ENCODE measurements at regions not wholly inside any gene's neighbourhood (a gene's known extent, or its start where the extent isn't known, plus 50 kb on each side); places are given as distances from the start of the nearest gene placed in this dataset.
"Not testable (repeated sequence)": the region's sequence is repeated elsewhere in the genome, so short reads cannot be mapped to it uniquely, and the experiment has no call there.

- DNase-seq (ENCODE audit: low spot score) = no peak
- Mint-ChIP-seq H3K9me3 (peaks cover 12% of the 10 kb centered on the region), H3K4me1 (ENCODE audit: low read depth) (no peaks in the 10 kb centered on the region), H3K27ac (no peak overlapping the region), H3K27me3 (ENCODE audit: low read depth) (no peaks in the 10 kb centered on the region), H3K4me3 (ENCODE audit: low read depth) (no peak overlapping the region), H3K36me3 (ENCODE audit: low read depth) (no peaks in the 10 kb centered on the region)
- intact Hi-C loops (cut with micrococcal nuclease) = no loop called here
Measured at GRCh38 chr5:17978954-17979353, 344.7 kb downstream of the TAF11L14 start.

DNA sequence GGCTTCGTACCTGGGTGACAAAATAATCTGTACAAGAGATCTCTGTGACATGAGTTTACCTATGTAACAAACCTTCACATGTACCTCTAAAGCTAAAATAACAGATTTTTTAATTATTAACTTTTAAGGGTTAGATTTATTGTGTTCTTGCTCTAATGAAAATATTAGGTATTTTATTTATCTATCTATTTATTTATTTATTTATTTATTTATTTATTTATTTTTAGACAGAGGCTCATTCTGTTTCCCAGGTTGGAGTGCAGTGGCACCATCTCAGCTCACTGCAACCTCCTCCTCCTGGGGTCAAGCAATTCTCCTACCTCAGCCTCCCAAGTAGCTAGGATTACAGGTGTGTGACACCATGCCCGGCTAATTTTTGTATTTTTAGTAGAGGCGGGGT lies 348.4 kb downstream of the TAF11L14 start:
- H3K27me3 Mint-ChIP-seq (ENCODE audit: low read depth); H3K4me1 Mint-ChIP-seq (ENCODE audit: low read depth); intact Hi-C loops (cut with micrococcal nuclease); H3K36me3 Mint-ChIP-seq (ENCODE audit: low read depth); DNase-seq (ENCODE audit: low spot score); H3K27ac Mint-ChIP-seq; H3K4me3 Mint-ChIP-seq (ENCODE audit: low read depth): not testable (repeated sequence)
- H3K9me3 Mint-ChIP-seq = peaks cover 12% of the 10 kb centered on the region

GRCh38 chr5:17989036-17989435 lies 354.8 kb downstream of the TAF11L14 start:
- intact Hi-C loops (cut with micrococcal nuclease) = no loop called here
- Mint-ChIP-seq H3K4me1 (ENCODE audit: low read depth) (no peaks in the 10 kb centered on the region), H3K27ac (no peak overlapping the region), H3K9me3 (no peaks in the 10 kb centered on the region), H3K36me3 (ENCODE audit: low read depth) (no peaks in the 10 kb centered on the region), H3K4me3 (ENCODE audit: low read depth) (no peak overlapping the region), H3K27me3 (ENCODE audit: low read depth) (no peaks in the 10 kb centered on the region)
- DNase-seq (ENCODE audit: low spot score) = no peak

GRCh38 chr5:17989567-17990563 lies 355.6 kb downstream of the TAF11L14 start:
- no peaks in the 10 kb centered on the region for H3K27me3 Mint-ChIP-seq (ENCODE audit: low read depth)
- H3K4me3 Mint-ChIP-seq (ENCODE audit: low read depth) = no peak overlapping the region
- H3K4me1 Mint-ChIP-seq (ENCODE audit: low read depth) = no peaks in the 10 kb centered on the region
- no peaks in the 10 kb centered on the region for H3K9me3 Mint-ChIP-seq
- no peak overlapping the region for H3K27ac Mint-ChIP-seq
- intact Hi-C loops (cut with micrococcal nuclease) = no loop called here
- no peaks in the 10 kb centered on the region for H3K36me3 Mint-ChIP-seq (ENCODE audit: low read depth)
- no peak for DNase-seq (ENCODE audit: low spot score)

GRCh38 chr5:17991775-17992174 lies 357.5 kb downstream of the TAF11L14 start:
- H3K9me3 Mint-ChIP-seq = no peaks in the 10 kb centered on the region
- H3K36me3 Mint-ChIP-seq (ENCODE audit: low read depth) = no peaks in the 10 kb centered on the region
- no peaks in the 10 kb centered on the region for H3K4me1 Mint-ChIP-seq (ENCODE audit: low read depth)
- no peaks in the 10 kb centered on the region for H3K27me3 Mint-ChIP-seq (ENCODE audit: low read depth)
- no peak overlapping the region for H3K27ac Mint-ChIP-seq
- H3K4me3 Mint-ChIP-seq (ENCODE audit: low read depth) = no peak overlapping the region
- DNase-seq (ENCODE audit: low spot score) = no peak
- intact Hi-C loops (cut with micrococcal nuclease) = no loop called here

- no peaks in the 10 kb centered on the region for H3K4me1 Mint-ChIP-seq (ENCODE audit: low read depth)
- no peak for DNase-seq (ENCODE audit: low spot score)
- H3K4me3 Mint-ChIP-seq (ENCODE audit: low read depth) = no peak overlapping the region
- H3K27ac Mint-ChIP-seq = no peak overlapping the region
- H3K9me3 Mint-ChIP-seq = no peaks in the 10 kb centered on the region
- intact Hi-C loops (cut with micrococcal nuclease) = no loop called here
- H3K36me3 Mint-ChIP-seq (ENCODE audit: low read depth) = no peaks in the 10 kb centered on the region
- no peaks in the 10 kb centered on the region for H3K27me3 Mint-ChIP-seq (ENCODE audit: low read depth)
Measured at GRCh38 chr5:17992291-17992690, 358.0 kb downstream of the TAF11L14 start.

DNA sequence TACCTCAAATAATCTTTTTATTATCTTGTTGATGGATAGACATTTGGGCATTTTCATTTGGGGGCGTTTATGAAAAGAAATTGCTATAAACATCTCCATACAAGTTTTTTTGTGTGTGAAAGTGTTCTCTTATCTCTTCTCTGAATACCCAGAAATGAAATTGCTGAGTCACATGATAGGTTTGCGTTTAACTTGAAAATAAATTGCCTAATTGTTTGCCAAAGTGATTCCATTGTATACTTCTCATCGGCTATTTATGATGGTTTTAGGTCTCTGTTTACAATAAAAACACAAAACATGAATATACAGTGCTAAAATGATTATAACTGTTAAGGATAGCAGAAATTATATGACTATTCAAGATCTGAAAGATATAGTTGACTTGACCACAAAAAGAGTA lies 361.7 kb downstream of the TAF11L14 start:
- H3K27ac Mint-ChIP-seq = no peak overlapping the region
- intact Hi-C loops (cut with micrococcal nuclease) = no loop called here
- DNase-seq (ENCODE audit: low spot score) = no peak
- no peaks in the 10 kb centered on the region for H3K4me1 Mint-ChIP-seq (ENCODE audit: low read depth)
- H3K27me3 Mint-ChIP-seq (ENCODE audit: low read depth) = no peaks in the 10 kb centered on the region
- H3K36me3 Mint-ChIP-seq (ENCODE audit: low read depth) = no peaks in the 10 kb centered on the region
- no peaks in the 10 kb centered on the region for H3K9me3 Mint-ChIP-seq
- no peak overlapping the region for H3K4me3 Mint-ChIP-seq (ENCODE audit: low read depth)

DNA sequence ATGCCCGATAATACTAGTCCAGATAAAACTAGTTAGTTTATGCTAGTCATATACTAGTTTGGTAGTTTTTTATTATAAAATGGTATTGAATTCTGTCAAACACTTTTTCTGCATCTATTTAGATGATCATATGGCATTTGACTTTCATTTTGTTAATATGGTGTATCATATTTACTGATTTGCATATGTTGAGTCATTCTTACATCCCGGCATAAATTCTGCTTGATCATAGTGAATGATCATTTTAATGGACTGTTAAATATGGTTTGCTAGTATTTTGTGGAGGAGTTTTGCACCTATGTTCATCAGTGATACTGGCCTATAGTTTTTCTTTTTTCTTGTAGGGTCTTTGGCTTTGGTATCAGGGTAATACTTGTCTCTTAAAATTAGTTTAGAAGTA lies 365.6 kb downstream of the TAF11L14 start:
- Mint-ChIP-seq H3K27me3 (ENCODE audit: low read depth) (no peaks in the 10 kb centered on the region), H3K4me3 (ENCODE audit: low read depth) (no peak overlapping the region), H3K4me1 (ENCODE audit: low read depth) (no peaks in the 10 kb centered on the region), H3K9me3 (peaks cover 13% of the 10 kb centered on the region), H3K36me3 (ENCODE audit: low read depth) (no peaks in the 10 kb centered on the region), H3K27ac (no peak overlapping the region)
- no peak for DNase-seq (ENCODE audit: low spot score)
- intact Hi-C loops (cut with micrococcal nuclease) = no loop called here

GRCh38 chr5:18000744-18001143 lies 366.5 kb downstream of the TAF11L14 start:
- H3K36me3 Mint-ChIP-seq (ENCODE audit: low read depth) = no peaks in the 10 kb centered on the region
- no peaks in the 10 kb centered on the region for H3K4me1 Mint-ChIP-seq (ENCODE audit: low read depth)
- H3K4me3 Mint-ChIP-seq (ENCODE audit: low read depth) = no peak overlapping the region
- H3K9me3 Mint-ChIP-seq = peaks cover 22% of the 10 kb centered on the region
- intact Hi-C loops (cut with micrococcal nuclease) = no loop called here
- no peak for DNase-seq (ENCODE audit: low spot score)
- H3K27ac Mint-ChIP-seq = no peak overlapping the region
- H3K27me3 Mint-ChIP-seq (ENCODE audit: low read depth) = no peaks in the 10 kb centered on the region

- no peak overlapping the region for H3K4me3 Mint-ChIP-seq (ENCODE audit: low read depth)
- intact Hi-C loops (cut with micrococcal nuclease) = no loop called here
- DNase-seq (ENCODE audit: low spot score) = no peak
- no peaks in the 10 kb centered on the region for H3K27me3 Mint-ChIP-seq (ENCODE audit: low read depth)
- H3K9me3 Mint-ChIP-seq = peaks cover 30% of the 10 kb centered on the region
- no peaks in the 10 kb centered on the region for H3K36me3 Mint-ChIP-seq (ENCODE audit: low read depth)
- H3K4me1 Mint-ChIP-seq (ENCODE audit: low read depth) = no peaks in the 10 kb centered on the region
- H3K27ac Mint-ChIP-seq = no peak overlapping the region
Measured at GRCh38 chr5:18003312-18003711, 369.1 kb downstream of the TAF11L14 start.

- Mint-ChIP-seq H3K9me3 (peaks cover 30% of the 10 kb centered on the region), H3K27me3 (ENCODE audit: low read depth) (no peaks in the 10 kb centered on the region), H3K4me3 (ENCODE audit: low read depth) (no peak overlapping the region), H3K36me3 (ENCODE audit: low read depth) (no peaks in the 10 kb centered on the region), H3K4me1 (ENCODE audit: low read depth) (no peaks in the 10 kb centered on the region), H3K27ac (no peak overlapping the region)
- DNase-seq (ENCODE audit: low spot score) = no peak
- intact Hi-C loops (cut with micrococcal nuclease) = no loop called here
Measured at GRCh38 chr5:18003784-18004183, 369.5 kb downstream of the TAF11L14 start.

DNA sequence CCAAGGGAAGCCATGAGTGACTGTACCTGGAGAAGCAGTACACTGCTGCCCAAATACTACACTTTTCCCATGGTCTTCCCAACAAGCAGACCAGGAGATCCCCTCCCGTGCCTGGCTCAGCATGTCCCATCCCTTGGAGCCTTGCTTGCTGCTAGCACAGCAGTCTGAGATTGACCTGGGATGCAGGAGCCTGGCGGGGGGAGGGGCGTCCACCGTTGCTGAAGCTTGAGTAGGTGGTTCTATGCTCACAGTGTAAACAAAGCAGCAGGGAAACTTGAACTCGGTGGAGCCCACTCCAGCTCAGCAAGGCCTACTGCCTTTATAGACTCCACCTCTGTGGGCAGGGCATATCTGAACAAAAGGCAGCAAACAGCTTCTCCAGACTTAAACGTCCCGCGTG lies 372.0 kb downstream of the TAF11L14 start:
- not testable (repeated sequence) for H3K4me1 Mint-ChIP-seq (ENCODE audit: low read depth)
- H3K9me3 Mint-ChIP-seq = peaks cover 42% of the 10 kb centered on the region

DNA sequence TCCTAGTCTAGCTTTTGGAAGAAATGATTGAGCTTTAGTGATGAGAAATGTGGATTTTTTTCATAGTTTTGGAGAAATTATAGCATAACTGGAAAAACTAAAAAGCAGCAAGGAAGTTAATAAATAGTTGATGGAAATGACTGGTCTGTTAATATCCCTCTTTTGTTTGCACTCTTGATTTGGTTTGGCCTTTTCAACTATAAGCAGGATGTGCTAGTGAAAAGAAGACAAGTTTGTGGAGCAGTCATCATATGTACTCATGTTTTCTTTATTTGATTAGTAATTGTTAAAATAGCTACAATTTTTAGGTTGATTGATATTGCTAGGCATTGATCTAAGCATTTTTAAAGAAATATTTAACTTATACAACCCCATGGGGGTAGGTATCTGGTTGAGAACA lies 374.7 kb downstream of the TAF11L14 start:
- H3K9me3 Mint-ChIP-seq = peaks cover 38% of the 10 kb centered on the region
- no peak overlapping the region for H3K4me3 Mint-ChIP-seq (ENCODE audit: low read depth)
- H3K27ac Mint-ChIP-seq = no peak overlapping the region
- intact Hi-C loops (cut with micrococcal nuclease) = no loop called here
- no peaks in the 10 kb centered on the region for H3K36me3 Mint-ChIP-seq (ENCODE audit: low read depth)
- no peak for DNase-seq (ENCODE audit: low spot score)
- no peaks in the 10 kb centered on the region for H3K4me1 Mint-ChIP-seq (ENCODE audit: low read depth)
- no peaks in the 10 kb centered on the region for H3K27me3 Mint-ChIP-seq (ENCODE audit: low read depth)

More for the DNA sequence above, 372.0 kb downstream of the TAF11L14 start:
- H3K27me3 Mint-ChIP-seq (ENCODE audit: low read depth); DNase-seq (ENCODE audit: low spot score); H3K36me3 Mint-ChIP-seq (ENCODE audit: low read depth); H3K4me3 Mint-ChIP-seq (ENCODE audit: low read depth); intact Hi-C loops (cut with micrococcal nuclease); H3K27ac Mint-ChIP-seq: not testable (repeated sequence)

All from activated T-helper 2 cell treated with anti-CD3 and anti-CD28 coated beads, Interferon-gamma antibody, Interleukin-2, Interleukin-4, amounts not matched to agents 10 μg/mL and 5 μg/mL and 100 μg/mL, durations not matched to agents 14 hours and 24 hours and 36 hours (primary cell).